ENCODE measurements at regions not wholly inside any gene's neighbourhood (a gene's known extent, or its start where the extent isn't known, plus 50 kb on each side); places are given as distances from the start of the nearest gene placed in this dataset.
"Not testable (repeated sequence)": the region's sequence is repeated elsewhere in the genome, so short reads cannot be mapped to it uniquely, and the experiment has no call there.

DNA sequence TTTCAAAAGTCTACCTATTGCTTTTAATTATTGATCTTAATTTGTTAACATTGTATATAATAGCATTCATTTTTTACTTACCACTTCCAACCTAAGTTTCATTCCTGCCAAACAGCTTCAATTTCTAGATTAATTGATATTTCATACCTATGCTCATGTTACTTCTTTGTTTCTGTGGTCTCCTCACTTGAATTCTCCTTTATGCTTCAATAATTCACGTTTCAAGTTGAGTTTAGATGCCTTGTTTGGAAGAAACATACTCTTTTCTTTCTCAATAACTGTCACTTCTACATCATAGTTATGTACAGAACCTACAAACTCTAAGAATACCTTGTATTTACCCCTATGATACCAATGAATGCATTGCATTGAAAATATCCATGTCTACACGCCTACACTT, 862.2 kb upstream of the LRATD1 start:
- no peak for DNase-seq

DNA sequence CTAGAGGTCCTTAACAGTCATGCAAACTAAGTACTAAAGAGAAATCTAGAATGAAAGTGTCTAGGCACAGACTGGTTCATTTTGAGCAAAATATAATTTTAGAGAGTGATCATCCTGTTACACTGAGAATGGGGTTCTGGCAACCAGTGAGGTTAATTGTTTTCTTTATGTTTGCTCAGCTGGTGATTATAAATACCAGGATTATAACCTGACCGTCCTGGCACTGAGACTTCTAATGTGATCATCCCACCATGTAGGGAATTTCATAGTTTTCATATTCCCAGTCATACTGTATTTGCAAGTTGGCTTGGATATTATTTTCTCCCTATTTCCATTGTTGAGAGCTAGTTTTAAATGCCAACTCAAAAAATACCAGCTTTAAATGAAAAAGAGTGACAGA, 852.5 kb upstream of the LRATD1 start:
- DNase-seq, result peak; percentile 1

DNA sequence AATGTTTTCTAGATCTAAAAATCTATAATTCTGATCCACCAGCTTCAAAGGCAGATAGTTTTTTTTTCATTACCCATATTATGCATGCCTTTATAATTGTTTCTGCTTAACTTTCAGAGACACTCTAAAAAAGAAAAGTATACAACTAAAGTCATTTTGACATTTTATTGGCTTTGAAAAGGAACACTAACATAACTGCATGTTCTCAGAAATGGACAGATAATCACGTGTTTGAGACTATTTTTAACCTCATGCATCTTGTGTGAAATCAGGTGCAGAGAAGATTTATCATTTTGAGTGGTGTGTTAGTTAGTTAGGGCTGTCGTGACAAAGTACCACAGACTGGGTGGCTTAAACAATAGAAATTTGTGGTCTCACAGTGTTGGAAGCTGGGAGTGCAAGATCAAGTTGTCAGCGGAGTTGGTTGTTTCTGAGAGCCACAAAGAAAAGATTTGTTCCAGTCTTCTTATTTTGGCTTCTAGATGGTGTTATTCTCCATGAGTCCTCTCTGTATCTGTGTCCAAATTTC, 841.4 kb upstream of the LRATD1 start:
- no peak for DNase-seq

DNA sequence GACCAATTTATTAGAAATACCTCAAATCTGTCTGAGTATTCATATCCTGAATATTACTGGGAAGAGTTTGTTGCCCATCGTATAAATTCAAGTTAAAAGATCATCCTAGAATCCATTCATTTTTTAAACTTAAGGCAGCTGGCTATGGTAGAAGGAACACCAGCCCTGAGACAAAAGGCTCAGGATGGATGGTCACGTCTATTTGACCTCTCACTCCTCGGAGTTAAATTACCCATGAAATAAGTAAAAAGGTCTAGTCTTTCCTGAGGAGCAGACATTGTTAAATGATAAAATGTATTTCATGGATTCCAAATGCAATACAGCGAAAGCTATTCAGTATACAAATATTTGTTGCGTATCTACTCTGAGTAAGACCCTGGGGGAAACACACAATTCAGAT, 826.0 kb upstream of the LRATD1 start:
- no peak for DNase-seq

DNA sequence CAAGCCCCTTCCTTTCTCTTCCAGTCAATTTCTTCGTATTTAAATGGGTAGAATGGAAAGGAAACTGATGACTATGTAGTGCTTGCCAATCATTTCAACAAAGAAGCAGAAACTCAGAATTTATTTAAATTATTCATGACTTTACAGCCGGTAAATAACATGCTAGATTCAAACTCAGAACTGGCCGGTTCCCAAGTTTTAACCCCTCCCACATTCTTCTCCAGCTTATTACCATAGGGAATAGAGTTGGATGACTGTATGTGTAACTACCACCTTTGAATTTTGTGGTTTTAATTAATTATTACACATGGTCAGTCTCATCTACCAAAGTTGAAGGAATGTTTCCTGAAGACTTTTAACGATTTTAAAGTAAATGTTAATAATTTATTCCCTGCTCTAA, 819.3 kb upstream of the LRATD1 start:
- no peak for DNase-seq

DNA sequence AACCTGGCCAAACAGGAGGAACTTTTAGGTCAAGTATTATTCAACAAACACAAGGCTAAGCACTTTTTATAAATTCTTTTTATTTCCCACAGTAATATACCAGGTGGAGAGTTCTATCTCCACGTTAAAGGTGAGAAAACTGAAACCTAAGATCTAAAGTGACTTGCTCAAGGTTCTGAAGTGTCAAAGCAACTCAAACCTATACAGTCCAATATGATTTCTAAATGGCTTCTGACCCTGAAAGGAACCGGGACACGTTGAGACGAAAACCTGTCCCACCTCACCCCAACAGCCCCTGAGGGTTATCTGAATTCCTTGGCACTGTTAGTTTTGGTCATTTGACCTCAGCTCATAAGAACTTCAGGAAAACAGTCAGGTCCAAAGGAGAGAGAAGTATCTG, 814.5 kb upstream of the LRATD1 start:
- no peak for DNase-seq

DNA sequence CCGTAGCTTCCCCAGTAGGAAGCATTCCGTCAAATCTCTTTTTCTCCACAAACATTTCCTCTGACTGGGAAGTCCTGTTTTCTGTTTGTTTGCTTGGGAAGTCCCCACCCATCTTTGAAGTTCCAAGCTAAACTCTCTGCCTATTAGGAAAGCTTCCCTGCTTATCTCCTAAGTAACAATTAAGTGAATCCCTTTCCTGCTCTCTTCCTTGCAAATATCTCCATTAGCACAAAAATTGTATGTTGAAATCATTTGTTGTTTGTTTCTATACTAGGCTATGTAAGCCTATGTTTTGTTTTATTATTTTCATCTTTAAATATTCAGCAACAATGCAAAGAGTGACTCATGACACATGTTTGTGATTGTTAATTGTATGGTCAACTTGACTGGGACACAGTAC, 812.6 kb upstream of the LRATD1 start:
- DNase-seq, result no peak

DNA sequence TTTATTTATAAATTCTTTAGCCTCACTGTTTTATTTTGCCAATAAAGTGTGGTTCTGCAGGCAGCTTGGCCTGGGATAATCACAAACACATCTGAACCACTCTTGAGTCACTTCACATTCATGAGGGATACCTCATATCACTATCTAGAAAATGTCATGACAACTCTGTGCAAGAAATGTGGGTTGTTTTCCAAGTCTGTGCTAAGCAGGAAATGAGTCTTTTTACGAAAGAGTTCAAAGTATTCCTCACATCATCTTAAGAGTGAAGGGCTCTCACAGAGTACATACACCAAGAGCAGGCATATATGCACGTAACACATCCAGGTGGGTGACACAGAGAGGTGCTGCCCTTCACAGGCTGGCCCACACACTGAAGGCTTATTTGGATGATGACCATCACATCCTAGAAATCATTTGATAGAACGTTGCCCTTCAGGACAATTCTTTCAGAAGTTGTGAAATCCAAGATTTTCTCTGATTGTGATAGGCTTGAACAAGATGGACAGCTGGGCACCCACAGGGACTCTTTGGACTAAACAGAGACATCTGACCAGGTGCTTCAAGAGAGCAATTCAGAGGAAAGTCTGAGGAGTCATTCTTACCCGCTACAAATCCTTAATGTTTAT, 811.1 kb upstream of the LRATD1 start:
- DNase-seq, result no peak

DNA sequence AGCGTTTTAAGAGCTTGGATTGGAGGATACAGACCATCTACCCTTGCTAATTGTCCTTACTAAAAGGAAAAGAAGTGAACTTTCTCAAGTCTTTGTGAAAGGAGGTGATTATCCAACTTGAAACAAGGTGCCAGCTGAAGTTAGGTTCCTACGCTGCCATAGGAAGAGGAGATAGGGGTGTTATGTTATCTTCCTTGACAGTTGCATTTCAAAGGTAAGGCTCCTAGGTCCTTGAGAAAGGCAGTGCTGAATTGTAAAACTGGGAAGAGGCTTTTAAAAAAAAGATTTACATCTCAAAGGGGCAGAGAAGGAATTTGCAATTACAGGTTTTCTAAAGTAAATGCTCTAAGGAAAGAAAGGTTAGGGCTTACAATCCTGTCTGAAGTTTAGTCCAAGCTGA, 810.2 kb upstream of the LRATD1 start:
- no peak for DNase-seq

DNA sequence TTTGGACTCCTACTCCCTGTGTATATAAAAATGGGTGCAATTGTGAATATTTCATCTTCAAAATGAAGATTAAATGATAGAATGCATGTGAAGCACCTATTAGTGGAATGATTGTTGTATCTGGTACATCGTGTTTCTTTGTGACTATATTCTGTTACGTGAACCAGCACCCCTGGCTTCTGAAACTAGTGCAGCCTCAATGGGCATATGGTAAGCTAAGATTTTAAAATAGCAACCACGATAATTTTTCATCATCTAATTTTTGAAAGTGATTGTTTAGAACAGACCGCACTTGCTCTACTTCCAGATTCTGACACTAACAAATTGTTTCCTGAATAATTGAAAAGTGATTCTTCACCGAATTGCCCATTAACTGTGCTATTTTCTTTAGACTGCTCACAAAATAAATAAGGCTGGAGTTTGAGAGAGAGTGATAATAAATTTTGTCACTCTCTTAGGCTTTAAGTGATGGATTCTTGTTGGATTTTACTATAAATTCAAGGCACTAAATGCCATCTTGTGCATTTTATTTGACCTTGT, 806.1 kb upstream of the LRATD1 start:
- no peak for DNase-seq

DNA sequence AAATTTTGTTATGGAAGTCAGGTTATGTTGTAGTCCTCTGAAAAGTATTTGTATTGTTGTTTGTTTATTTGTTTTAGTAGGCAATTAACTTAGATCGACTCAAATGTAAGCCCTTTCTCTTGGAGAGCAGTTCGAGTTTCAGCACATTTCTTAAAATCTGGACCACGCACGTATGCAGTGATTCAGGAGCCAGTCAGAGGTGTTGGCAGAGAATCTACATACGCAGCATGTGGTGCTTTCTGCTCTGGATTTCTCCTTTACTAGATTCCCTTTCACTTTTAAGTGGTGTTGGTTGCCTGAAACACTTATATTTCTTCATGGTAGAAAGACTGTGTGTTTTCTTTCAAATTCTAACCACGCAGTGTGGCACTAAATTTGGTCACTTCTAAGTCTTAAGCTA, 773.9 kb upstream of the LRATD1 start:
- DNase-seq, result no peak

DNA sequence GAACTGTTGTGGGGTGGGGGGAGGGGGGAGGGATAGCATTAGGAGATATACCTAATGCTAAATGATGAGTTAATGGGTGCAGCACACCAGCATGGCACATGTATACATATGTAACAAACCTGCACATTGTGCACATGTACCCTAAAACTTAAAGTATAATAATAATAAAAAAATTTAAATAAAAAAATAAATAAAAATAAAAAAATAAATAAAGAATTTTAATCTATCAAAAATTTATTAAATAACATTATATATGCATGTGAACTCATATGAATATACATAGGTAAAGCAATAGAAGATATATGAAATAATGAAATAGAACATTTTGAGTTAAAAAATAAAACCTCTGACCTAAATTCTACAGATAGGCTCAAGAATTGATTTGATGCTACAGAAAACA, 764.2 kb upstream of the LRATD1 start:
- not testable (repeated sequence) for DNase-seq

DNA sequence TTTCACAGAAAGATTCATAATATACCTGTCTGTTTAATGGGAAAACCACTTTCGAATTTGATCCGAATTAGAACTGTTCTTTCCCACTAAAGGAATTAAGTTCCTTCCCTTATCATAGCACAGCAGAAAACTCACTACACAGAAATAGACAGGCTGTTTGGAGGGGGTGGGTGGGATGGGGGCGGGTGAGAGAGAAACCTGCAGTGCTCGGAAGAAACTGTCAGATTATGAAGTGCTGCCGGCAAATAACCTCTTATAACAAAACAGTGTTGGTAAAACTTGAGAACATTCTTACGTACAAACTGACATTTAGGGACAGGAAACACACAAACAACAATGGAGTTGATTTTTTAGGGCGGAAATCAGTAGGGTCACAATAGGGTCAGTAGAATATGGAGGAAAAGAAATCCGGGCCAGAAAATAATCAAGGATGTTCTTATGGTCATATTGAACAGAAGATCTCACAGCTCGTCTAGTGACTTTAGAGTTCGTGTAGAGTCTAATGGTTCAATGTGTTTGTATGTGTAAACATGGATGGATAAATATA, 756.0 kb upstream of the LRATD1 start:
- no peak for DNase-seq

DNA sequence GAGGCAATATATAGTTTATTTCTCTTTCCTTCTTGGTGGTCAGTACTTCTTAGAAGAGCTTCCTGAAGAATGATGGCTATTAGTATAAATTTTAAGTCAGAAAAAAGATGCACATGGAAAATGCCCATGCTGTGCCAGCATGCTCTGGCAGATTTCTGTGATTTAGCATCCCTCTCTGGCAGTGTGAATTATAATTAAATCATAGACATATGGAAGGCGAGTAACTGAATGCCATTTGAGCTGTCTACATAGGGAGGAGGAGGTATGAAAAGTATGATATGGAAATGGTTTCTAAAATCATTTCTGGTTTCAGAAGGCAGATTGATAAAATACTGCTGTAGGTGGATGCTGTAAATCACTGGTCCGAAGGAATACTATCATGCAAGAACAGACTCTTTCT, 754.9 kb upstream of the LRATD1 start:
- DNase-seq, result no peak

DNA sequence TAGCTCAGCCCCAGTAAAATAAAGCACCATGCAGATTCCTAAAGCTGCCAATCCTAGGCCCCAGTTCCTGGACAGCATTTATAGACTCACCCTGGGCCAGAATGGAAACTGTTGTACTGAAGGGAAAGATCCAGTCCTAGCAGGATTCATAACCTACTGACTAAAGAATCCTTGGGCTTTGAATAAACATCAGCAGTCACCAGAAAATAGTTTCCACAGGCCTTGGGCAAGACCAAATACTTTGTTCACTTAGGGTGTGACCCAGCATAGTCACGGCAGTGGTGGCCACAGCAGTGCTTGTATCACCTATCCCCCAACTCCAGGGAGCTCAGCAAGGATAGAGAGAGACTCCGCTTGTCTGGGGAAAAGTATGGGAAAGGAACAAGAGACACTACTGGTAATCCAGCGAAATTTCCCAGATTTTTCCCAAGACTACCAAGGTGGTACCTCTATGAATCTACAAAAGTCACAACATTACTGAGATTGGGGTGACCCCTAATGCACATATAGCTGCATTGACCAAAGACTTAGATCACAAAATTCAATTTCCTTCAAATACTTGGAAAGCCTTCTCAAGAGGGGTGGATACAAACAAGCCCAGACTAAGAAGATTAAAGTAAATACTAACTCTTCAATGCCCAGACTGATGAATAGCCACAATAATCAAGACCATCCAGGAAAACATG, 748.1 kb upstream of the LRATD1 start:
- no peak for DNase-seq

DNA sequence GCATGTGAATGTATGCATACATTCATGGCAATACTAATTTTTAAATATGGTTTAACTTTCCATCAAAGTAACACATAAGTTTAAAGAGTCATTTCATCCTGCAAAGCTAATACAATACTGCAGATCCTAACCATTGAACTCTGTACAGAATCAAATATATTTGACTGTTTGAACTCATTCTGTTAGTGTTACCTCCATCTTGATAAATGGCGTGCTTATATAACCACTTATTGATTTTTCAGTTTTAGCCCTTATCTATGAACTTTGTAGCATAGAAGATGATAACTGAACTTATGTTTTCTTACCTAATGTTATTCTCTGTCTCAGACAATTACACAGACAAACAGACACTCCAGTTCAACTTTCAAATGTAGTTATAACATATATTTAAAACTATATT, 731.0 kb upstream of the LRATD1 start:
- DNase-seq, result no peak

DNA sequence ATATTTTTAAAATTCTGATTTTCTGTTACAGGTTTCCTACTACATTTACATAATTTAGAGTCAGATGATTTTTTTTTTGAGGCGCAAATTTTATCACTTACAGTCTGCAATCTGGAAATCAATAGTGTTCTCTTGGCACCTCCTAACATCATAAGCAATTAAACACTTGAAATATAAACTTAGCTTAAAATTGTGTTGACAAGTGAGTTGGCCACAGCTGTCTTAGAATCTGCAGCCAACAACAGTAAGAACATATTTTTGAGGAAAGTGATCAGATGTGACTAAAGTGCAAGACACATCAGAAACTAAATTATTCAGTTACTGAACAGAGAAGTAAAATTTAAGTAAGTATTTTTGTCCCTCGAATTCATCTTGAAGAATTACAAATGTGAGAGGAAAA, 726.7 kb upstream of the LRATD1 start:
- no peak for DNase-seq

DNA sequence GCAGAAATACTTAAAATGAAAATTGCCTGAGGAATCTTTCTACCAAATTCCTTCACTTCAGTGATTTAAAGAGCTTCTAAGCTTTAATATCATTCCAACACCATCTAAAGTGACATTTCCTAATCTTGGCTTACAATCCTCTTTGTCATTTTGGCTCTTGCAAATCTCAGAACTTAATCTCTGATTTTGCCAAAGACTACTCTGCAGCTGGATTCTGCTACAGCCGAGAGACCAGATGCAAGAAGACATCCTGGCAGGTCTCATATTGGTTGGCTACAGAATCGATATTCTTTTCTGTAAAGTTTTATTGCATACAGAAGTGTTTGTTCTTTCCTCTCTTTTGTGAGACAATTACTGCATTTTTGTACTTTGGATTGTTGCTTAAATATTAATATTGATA, 716.5 kb upstream of the LRATD1 start:
- DNase-seq, result no peak

DNA sequence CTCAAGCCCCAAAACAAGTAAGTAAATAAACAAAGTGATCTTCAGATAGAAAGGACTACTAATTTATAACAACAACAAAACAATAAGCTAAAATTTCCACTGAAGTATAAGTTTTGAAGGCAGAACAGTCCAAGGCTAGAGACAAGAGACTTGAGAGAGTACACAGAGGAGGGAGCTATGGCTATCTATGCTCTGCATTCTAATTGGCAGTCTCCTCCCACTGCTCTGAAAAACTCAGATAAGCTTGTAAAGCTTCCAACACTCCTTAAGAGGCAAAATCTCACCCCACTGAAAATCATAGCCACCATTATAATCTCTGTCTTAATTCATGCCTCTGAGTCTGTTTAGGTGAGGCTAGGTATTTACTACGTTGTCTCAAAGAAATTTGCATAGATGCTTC, 714.6 kb upstream of the LRATD1 start:
- no peak for DNase-seq

DNA sequence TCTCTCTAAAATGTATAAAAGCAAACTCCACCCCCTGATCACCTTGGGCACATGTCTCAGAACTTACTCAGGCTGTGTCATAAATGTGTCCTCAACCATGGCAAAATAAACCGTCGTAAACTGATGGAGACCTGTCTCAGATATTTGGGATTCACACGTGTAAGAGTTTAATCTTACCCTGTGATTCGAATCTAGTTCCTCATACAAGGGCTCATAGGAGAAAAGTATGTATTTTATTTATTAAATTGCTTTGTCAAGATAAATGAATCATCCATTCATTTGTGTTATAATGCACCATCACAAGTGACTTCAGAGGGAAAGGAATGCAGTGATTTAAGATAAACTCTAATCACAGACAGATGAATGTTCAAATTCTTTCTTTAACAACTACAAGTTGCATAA, 712.5 kb upstream of the LRATD1 start:
- DNase-seq, result no peak

DNA sequence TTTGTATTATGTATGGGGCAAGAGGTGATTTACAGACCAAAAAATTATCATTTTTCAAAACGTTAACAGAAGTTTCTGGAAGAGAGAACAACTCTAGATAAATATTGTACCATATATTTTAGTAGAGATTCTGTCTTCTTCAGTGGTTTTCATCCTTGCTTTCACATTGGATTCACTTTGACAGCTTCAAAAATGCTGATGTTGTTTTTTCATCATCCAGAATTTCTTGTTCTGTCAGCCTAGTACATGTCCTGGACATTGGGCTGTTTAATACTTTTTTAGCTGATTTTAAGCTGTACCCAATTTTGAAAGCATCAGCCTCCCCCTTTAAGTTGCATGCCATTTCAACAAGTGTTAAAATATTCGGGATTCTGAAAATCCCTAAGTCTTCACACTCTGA, 711.3 kb upstream of the LRATD1 start:
- DNase-seq, result no peak

DNA sequence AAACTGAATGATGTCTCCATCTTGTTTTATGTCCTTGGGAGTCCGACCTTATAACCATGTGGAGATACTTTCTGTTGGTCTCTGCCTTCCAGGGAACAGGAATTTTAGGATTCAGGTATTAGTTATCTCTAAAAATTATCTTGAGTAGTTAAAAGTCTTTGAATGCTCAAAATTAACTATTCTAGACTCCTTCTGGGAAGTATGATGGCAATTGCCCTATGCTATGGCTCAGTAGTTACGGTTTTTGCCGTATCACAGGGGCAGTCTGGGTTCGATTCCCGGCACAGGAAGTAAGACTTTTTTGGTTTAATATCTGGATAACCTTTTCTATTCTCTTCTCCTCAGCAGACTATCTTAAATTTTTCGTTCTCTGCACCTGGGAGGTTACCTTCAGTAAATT, 708.7 kb upstream of the LRATD1 start:
- DNase-seq, result no peak

DNA sequence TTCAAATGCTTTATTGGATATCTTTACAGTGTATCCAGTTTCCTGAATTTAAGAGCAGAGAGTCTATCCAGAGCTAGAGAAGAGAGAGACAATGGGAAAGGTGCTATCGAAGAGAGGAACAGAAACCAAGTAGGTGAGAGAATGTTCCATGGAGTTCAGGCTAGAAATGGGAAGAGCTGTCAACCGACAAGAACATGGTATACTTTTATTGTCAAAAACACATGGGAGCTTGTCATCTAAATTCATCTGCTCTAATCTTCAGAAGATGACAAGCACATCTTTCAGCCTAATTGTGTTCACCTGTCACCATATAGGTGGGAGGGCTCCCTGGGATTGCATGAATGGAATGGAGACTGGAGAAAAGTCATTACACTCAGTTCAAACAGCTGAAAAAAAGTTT, 690.4 kb upstream of the LRATD1 start:
- no peak for DNase-seq

DNA sequence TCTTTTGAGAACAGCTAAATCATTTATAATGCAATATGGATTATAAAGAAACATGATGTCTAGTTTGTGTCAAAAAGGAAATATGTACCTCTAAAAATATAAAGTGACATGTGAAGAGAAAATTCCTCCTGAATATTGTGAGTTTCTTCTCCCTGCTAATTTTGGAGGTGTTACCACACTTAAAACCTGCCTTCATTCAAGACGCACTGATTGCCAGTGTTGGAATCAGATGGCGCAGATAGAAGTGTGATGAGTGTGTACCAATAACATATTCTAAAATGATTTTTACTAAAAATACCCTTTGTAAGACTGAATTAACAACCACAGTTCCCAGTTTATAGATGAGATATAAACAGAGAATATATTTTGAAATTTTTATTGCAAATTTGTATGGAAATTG, 681.8 kb upstream of the LRATD1 start:
- no peak for DNase-seq

Measured in NCI-H146 (cell line).